ENCODE measurements at regions not wholly inside any gene's neighbourhood (a gene's known extent, or its start where the extent isn't known, plus 50 kb on each side); places are given as distances from the start of the nearest gene placed in this dataset.
A peak's percentile ranks its signal among the peaks of the same experiment; 100 is the strongest.

DNA sequence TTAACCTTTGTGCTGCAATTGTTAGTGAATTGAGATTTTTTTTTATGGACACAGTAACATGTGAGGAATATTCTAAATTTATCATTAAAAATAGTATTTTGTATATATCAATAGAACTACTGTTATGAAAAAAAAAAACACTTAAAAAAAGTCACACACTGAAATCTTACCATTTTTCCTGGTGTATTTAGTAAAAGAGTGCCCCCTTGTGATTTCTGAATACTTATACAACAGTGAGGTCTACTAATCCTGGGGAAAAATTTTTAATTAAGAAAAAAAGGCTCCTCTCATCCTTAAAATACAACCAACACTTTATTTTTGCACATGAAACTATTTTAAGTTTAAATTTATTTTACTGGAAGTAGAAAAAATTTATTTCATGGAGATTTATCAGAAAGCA lies 56.4 kb upstream of the SPOCK3 start:
- H3K27me3 Mint-ChIP-seq (ENCODE audit: insufficient read depth), result peaks cover 4% of the 10 kb centered on the region
- Histone ChIP-seq H3K4me3 (ENCODE audit: low read length) (no peak overlapping the region), H3K9ac (ENCODE audit: extremely low read depth, low read length, poor library complexity, severe bottlenecking) (no peak overlapping the region), H3K27me3 (ENCODE audit: control insufficient read depth, insufficient read depth, low read length, poor library complexity, severe bottlenecking) (no peaks in the 10 kb centered on the region), H3K36me3 (ENCODE audit: control insufficient read depth, insufficient read depth, low read length) (no peaks in the 10 kb centered on the region), H3K9me3 (ENCODE audit: control insufficient read depth, low read length) (no peaks in the 10 kb centered on the region), H3K27ac (ENCODE audit: low read depth, low read length) (no peak overlapping the region), H3K4me1 (ENCODE audit: control insufficient read depth, insufficient read depth, low read length) (no peaks in the 10 kb centered on the region)
- TF ChIP-seq, protein P1, sequence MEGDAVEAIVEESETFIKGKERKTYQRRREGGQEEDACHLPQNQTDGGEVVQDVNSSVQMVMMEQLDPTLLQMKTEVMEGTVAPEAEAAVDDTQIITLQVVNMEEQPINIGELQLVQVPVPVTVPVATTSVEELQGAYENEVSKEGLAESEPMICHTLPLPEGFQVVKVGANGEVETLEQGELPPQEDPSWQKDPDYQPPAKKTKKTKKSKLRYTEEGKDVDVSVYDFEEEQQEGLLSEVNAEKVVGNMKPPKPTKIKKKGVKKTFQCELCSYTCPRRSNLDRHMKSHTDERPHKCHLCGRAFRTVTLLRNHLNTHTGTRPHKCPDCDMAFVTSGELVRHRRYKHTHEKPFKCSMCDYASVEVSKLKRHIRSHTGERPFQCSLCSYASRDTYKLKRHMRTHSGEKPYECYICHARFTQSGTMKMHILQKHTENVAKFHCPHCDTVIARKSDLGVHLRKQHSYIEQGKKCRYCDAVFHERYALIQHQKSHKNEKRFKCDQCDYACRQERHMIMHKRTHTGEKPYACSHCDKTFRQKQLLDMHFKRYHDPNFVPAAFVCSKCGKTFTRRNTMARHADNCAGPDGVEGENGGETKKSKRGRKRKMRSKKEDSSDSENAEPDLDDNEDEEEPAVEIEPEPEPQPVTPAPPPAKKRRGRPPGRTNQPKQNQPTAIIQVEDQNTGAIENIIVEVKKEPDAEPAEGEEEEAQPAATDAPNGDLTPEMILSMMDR (conservative IDR thresholded peaks at IDR 0.05), result peak; percentile 80
- DNase-seq, result no peak
- peaks cover 12% of the 10 kb centered on the region for H3K9me3 Mint-ChIP-seq
- H3K4me3 Mint-ChIP-seq, result no peak overlapping the region
- H3K4me1 Mint-ChIP-seq, result no peaks in the 10 kb centered on the region
- H3K27ac Mint-ChIP-seq, result no peak overlapping the region
- no peaks in the 10 kb centered on the region for H3K36me3 Mint-ChIP-seq (ENCODE audit: low read depth)

DNA sequence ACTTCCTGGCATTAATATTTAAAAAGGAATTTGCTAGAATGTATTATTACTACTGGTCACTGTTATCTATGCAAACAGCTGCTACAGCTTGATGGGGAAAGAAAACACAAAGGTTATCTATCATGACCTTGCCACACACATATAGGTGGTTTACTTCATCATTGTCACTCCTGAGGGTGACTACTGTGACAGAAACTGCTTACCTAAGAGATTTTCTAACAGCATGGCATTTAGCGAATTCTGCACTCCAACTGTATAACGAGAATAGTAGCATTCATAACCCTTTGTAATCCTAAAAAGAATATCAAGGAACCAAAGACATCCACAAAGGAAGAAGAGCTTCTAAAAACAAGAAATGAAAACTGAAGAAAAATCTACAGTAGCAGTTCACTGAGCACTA lies 74.6 kb upstream of the SPOCK3 start:
- 57 to 92% methylated on average over 2 of the region's 2 CpGs for WGBS, 2 experiments (ENCODE audit: insufficient coverage in 1 of 2, insufficient read length in 1 of 2)
- no peak for DNase-seq
- H3K27ac ChIP-seq (ENCODE audit: low read depth, low read length), result no peak overlapping the region
- no peak overlapping the region for H3K27ac Mint-ChIP-seq
- TF ChIP-seq, protein P1 (conservative IDR thresholded peaks at IDR 0.05), result no peak
- H3K4me3 Mint-ChIP-seq, result no peak overlapping the region
- H3K4me1 Mint-ChIP-seq, result peaks cover 8% of the 10 kb centered on the region
- no peaks in the 10 kb centered on the region for H3K36me3 Mint-ChIP-seq (ENCODE audit: low read depth)
- no peaks in the 10 kb centered on the region for H3K9me3 Mint-ChIP-seq
- no peak overlapping the region for H3K9ac ChIP-seq (ENCODE audit: extremely low read depth, low read length, poor library complexity, severe bottlenecking)
- H3K9me3 ChIP-seq (ENCODE audit: control insufficient read depth, low read length), result no peaks in the 10 kb centered on the region
- no peaks in the 10 kb centered on the region for H3K27me3 ChIP-seq (ENCODE audit: control insufficient read depth, insufficient read depth, low read length, poor library complexity, severe bottlenecking)
- H3K36me3 ChIP-seq (ENCODE audit: control insufficient read depth, insufficient read depth, low read length), result no peaks in the 10 kb centered on the region
- H3K4me1 ChIP-seq (ENCODE audit: control insufficient read depth, insufficient read depth, low read length), result no peaks in the 10 kb centered on the region
- no peaks in the 10 kb centered on the region for H3K27me3 Mint-ChIP-seq (ENCODE audit: insufficient read depth)
- no peak overlapping the region for H3K4me3 ChIP-seq (ENCODE audit: low read length)

DNA sequence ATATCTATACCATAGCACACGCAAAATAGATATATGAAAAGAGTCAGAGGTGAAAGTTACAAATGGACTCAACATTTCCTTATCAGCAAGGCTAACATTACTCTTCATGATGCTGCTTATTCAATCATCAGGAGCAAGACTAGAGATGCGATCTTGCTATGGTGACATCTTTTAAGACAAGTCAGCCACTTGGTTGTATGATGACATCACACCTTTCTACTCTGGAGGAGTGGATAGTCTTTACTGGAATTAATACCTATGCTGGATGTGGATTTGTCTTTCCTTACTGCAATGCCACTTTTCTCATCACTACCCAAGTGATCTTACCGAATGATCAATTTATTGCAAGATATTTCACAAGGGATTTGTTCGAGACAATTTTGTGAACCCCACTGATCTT lies 87.0 kb upstream of the SPOCK3 start:
- no peaks in the 10 kb centered on the region for H3K36me3 ChIP-seq (ENCODE audit: control insufficient read depth, insufficient read depth, low read length)
- no peaks in the 10 kb centered on the region for H3K9me3 ChIP-seq (ENCODE audit: control insufficient read depth, low read length)
- Mint-ChIP-seq H3K36me3 (ENCODE audit: low read depth) (no peaks in the 10 kb centered on the region), H3K4me1 (no peaks in the 10 kb centered on the region), H3K9me3 (no peaks in the 10 kb centered on the region), H3K27me3 (ENCODE audit: insufficient read depth) (no peaks in the 10 kb centered on the region), H3K4me3 (no peak overlapping the region), H3K27ac (no peak overlapping the region)
- no peak for DNase-seq
- H3K27ac ChIP-seq (ENCODE audit: low read depth, low read length), result no peak overlapping the region
- no peaks in the 10 kb centered on the region for H3K27me3 ChIP-seq (ENCODE audit: control insufficient read depth, insufficient read depth, low read length, poor library complexity, severe bottlenecking)
- WGBS, 2 experiments (ENCODE audit: insufficient coverage in 1 of 2, insufficient read length in 1 of 2), result 88 to 100% methylated on average over 3 to 4 of the region's 4 CpGs
- TF ChIP-seq, protein P1 (conservative IDR thresholded peaks at IDR 0.05), result no peak
- H3K9ac ChIP-seq (ENCODE audit: extremely low read depth, low read length, poor library complexity, severe bottlenecking), result no peak overlapping the region
- no peaks in the 10 kb centered on the region for H3K4me1 ChIP-seq (ENCODE audit: control insufficient read depth, insufficient read depth, low read length)
- no peak overlapping the region for H3K4me3 ChIP-seq (ENCODE audit: low read length)

All from endodermal cell (in vitro differentiated cells).